PC-3 (cell line): ENCODE measurements at regions not wholly inside any gene's neighbourhood (a gene's known extent, or its start where the extent isn't known, plus 50 kb on each side); places are given as distances from the start of the nearest gene placed in this dataset.

Experiments
- EZH2 ChIP-seq: fragments of 300-600 bp; sonication (generic); IDR thresholded peaks from one replicate; pipeline ENCODE4 v1.6.1; 2017; ENCODE audit warnings: antibody characterized with exemption, mild to moderate bottlenecking, low read length; ENCODE audit not compliant: unreplicated experiment
- TF ChIP-seq, protein P1 (sequence below): fragments of 300-600 bp; sonication (generic); conservative IDR thresholded peaks from 2 replicates; pipeline ENCODE4 v1.5.1; 2017; ENCODE audit warnings: antibody characterized with exemption, low read depth, mild to moderate bottlenecking, low read length

DNA sequence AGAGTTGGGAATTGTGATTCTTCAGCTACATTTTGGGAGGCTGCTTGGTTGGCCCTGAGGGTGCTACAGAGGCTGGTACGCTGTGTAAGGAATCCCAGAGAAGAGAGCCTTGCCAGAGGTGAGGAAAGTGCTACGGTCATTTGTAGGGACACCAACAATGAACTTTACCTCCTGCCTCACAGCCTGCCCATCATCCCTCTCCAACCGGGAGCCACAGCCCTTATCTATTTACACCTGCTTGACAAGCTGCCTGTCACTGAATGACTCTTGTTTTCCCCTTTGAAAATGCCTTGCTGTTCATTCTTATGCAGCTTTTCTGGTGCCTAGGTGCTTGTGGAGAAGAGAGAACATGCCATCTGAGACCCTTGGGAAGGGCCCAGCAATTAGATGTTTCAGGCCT is 110.8 kb downstream of the PCSK1 start:
- TF ChIP-seq, protein P1, sequence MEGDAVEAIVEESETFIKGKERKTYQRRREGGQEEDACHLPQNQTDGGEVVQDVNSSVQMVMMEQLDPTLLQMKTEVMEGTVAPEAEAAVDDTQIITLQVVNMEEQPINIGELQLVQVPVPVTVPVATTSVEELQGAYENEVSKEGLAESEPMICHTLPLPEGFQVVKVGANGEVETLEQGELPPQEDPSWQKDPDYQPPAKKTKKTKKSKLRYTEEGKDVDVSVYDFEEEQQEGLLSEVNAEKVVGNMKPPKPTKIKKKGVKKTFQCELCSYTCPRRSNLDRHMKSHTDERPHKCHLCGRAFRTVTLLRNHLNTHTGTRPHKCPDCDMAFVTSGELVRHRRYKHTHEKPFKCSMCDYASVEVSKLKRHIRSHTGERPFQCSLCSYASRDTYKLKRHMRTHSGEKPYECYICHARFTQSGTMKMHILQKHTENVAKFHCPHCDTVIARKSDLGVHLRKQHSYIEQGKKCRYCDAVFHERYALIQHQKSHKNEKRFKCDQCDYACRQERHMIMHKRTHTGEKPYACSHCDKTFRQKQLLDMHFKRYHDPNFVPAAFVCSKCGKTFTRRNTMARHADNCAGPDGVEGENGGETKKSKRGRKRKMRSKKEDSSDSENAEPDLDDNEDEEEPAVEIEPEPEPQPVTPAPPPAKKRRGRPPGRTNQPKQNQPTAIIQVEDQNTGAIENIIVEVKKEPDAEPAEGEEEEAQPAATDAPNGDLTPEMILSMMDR: no peak
- TF ChIP-seq EZH2: no peak
